Calu3 (cell line): ENCODE measurements at regions not wholly inside any gene's neighbourhood (a gene's known extent, or its start where the extent isn't known, plus 50 kb on each side); places are given as distances from the start of the nearest gene placed in this dataset.

Source experiments
- BruUV-seq: library from RNA; stranded (reverse); fragments of 400-500 nt; replicated peaks from 2 replicates; lab custom pipeline; 2021; lab: Mats Ljungman, UMichigan
- CTCF ChIA-PET: fragments of 300-600 bp; sonication (Branson Sonifier 250); formaldehyde crosslinking; loops from one replicate; lab custom pipeline; 2022; ENCODE audit warnings: antibody characterized with exemption; lab: Charles Lee
- DNase-seq: peaks from one replicate; pipeline ENCODE4 v3.0.0; 2022
- H3K27ac Mint-ChIP-seq: one replicate; pipeline ENCODE4 v1.8.0; 2022; ENCODE audit warnings: mixed read lengths; ENCODE audit not compliant: unreplicated experiment
- H3K27me3 Mint-ChIP-seq: one replicate; pipeline ENCODE4 v1.8.0; 2022; ENCODE audit warnings: mixed read lengths; ENCODE audit not compliant: unreplicated experiment
- H3K36me3 Mint-ChIP-seq: one replicate; pipeline ENCODE4 v1.8.0; 2022; ENCODE audit warnings: mild to moderate bottlenecking, moderate library complexity, mixed read lengths; ENCODE audit not compliant: insufficient read depth, unreplicated experiment
- H3K4me1 Mint-ChIP-seq: one replicate; pipeline ENCODE4 v1.8.0; 2022; ENCODE audit warnings: mild to moderate bottlenecking, low read depth, mixed read lengths; ENCODE audit not compliant: unreplicated experiment
- H3K4me3 Mint-ChIP-seq: one replicate; pipeline ENCODE4 v1.8.0; 2022; ENCODE audit warnings: mild to moderate bottlenecking, low read depth, moderate library complexity, mixed read lengths; ENCODE audit not compliant: unreplicated experiment
- H3K9me3 Mint-ChIP-seq: one replicate; pipeline ENCODE4 v1.8.0; 2022; ENCODE audit warnings: low read depth, mixed read lengths; ENCODE audit not compliant: unreplicated experiment
- intact Hi-C: fragments of 100-400 bp; cut with micrococcal nuclease; formaldehyde crosslinking; loops from one replicate; pipeline ENCODE4 v1.10.0; 2022; ENCODE audit not compliant: unreplicated experiment
- TF ChIP-seq, protein P1 (sequence below): fragments of 200-600 bp; IDR thresholded peaks from one replicate; pipeline ENCODE4 v1.8.0; 2022; ENCODE audit warnings: antibody characterized with exemption; ENCODE audit not compliant: unreplicated experiment

GRCh38 chr7:131895541-131896164 lies 339.2 kb upstream of the PODXL start:
- Mint-ChIP-seq H3K27me3 (peaks cover 48% of the 10 kb centered on the region), H3K4me1 (no peaks in the 10 kb centered on the region), H3K36me3 (no peaks in the 10 kb centered on the region), H3K4me3 (no peak overlapping the region), H3K27ac (no peak overlapping the region), H3K9me3 (no peaks in the 10 kb centered on the region)
- no peak for DNase-seq
- no TSS peak for BruUV-seq
- intact Hi-C loops = no loop called here
- CTCF ChIA-PET = interaction anchor here (0.9 kb wide), 1 partner anchor 11 kb away, joined by 4 read pairs; no protein-coding TSS in a partner anchor
- TF ChIP-seq, protein P1, sequence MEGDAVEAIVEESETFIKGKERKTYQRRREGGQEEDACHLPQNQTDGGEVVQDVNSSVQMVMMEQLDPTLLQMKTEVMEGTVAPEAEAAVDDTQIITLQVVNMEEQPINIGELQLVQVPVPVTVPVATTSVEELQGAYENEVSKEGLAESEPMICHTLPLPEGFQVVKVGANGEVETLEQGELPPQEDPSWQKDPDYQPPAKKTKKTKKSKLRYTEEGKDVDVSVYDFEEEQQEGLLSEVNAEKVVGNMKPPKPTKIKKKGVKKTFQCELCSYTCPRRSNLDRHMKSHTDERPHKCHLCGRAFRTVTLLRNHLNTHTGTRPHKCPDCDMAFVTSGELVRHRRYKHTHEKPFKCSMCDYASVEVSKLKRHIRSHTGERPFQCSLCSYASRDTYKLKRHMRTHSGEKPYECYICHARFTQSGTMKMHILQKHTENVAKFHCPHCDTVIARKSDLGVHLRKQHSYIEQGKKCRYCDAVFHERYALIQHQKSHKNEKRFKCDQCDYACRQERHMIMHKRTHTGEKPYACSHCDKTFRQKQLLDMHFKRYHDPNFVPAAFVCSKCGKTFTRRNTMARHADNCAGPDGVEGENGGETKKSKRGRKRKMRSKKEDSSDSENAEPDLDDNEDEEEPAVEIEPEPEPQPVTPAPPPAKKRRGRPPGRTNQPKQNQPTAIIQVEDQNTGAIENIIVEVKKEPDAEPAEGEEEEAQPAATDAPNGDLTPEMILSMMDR = no peak

DNA sequence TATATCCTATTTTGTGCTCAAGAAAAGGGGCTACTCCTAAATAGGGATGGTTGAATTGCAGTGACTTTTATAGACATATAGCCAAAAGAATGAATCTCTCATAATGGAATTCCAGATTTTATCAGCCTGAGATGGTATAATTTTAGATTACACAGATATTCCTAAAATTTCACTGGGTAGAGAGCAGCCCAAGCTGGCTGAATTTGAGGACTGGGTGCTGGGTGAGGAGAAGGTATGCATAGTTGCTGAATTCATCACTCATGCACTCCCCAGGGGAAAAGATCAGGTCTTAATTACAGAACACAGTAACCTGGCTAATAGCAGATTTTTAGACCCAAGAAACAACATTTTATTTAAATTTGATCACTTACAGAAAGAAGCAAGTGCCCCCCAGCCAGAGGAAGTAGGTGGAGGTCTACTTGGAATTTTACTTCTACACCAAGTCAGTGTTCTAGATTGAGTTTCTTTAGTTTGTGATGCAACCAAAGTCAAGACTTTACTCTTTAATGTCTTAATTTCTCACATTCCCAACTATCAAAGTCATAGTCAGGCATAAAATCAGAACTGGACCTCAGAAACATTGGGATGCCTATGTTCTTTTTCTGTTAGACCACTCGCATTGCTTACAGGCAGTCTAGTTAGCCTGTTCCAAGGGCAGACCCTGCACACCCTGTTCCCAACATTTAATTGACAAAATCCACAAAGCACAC lies 337.4 kb upstream of the PODXL start:
- no peak overlapping the region for H3K27ac Mint-ChIP-seq
- no peaks in the 10 kb centered on the region for H3K4me1 Mint-ChIP-seq

DNA sequence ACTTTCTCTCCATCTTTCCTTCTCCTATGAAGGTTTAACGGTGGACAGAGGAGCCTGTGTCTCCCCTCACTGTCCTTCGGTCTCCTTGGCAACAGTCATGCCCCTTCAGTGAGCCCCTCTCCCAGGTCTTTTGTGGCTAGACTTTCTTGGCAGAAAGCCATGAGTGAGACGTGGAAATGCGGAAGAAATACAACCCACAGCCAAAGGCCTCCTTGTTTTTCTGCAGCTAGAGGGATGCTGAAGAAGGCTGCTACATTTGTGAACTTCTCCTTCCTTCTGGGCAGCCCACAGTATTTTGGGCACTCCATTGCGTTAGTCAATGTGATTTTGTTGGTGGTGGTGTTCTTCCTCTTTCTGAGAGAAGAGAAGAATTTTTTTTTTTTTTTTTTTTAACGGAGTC lies 333.7 kb upstream of the PODXL start:
- no peak for DNase-seq
- Mint-ChIP-seq H3K4me3 (no peak overlapping the region), H3K36me3 (no peaks in the 10 kb centered on the region), H3K27me3 (peaks cover 47% of the 10 kb centered on the region), H3K27ac (no peak overlapping the region), H3K9me3 (peaks cover 2% of the 10 kb centered on the region), H3K4me1 (no peaks in the 10 kb centered on the region)
- intact Hi-C loops = no loop called here
- BruUV-seq = no TSS peak
- TF ChIP-seq, protein P1 = no peak
- CTCF ChIA-PET = no interaction called here

More for the DNA sequence above, 337.4 kb upstream of the PODXL start:
- intact Hi-C loops = no loop called here
- Mint-ChIP-seq H3K9me3 (no peaks in the 10 kb centered on the region), H3K36me3 (no peaks in the 10 kb centered on the region), H3K27me3 (peaks cover 45% of the 10 kb centered on the region), H3K4me3 (no peak overlapping the region)
- no TSS peak for BruUV-seq
- TF ChIP-seq, protein P1 = no peak
- CTCF ChIA-PET = no interaction called here
- no peak for DNase-seq

DNA sequence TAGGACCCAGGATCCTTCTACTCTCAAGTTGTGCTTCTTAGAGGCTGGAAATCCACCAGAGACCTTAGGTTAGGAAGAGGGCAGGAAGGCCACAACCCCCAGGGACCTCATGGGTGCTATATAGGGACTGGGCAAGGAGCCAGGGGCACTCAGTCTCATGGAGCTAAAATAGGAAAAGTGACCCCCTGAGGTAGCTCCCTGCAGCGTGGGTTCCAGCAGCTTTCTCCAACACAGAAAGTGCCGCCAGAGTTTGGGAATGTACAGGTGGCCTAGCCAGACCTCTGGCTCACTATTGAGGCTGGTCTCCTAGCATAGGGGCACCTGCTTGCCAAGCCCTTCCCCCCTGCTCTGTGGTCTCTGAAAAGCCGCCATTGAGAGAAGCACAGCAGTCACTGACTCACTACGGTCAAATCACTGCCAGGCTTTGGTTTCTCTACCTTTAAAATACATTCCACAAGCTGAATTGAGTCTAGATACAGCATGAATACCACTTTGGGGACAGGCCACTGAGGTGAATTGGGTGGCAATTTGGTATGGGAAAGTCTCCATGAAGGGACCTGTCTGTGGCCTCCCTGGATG lies 333.2 kb upstream of the PODXL start:
- peaks cover 2% of the 10 kb centered on the region for H3K9me3 Mint-ChIP-seq
- no peak overlapping the region for H3K27ac Mint-ChIP-seq
- no peaks in the 10 kb centered on the region for H3K4me1 Mint-ChIP-seq
- no peaks in the 10 kb centered on the region for H3K36me3 Mint-ChIP-seq
- intact Hi-C loops = no loop called here
- no peak for DNase-seq
- H3K4me3 Mint-ChIP-seq = no peak overlapping the region
- no TSS peak for BruUV-seq
- TF ChIP-seq, protein P1 = no peak
- CTCF ChIA-PET = no interaction called here
- H3K27me3 Mint-ChIP-seq = peaks cover 42% of the 10 kb centered on the region
